ENCODE measurements at regions not wholly inside any gene's neighbourhood (a gene's known extent, or its start where the extent isn't known, plus 50 kb on each side); places are given as distances from the start of the nearest gene placed in this dataset.
"Not testable (repeated sequence)": the region's sequence is repeated elsewhere in the genome, so short reads cannot be mapped to it uniquely, and the experiment has no call there.

DNA sequence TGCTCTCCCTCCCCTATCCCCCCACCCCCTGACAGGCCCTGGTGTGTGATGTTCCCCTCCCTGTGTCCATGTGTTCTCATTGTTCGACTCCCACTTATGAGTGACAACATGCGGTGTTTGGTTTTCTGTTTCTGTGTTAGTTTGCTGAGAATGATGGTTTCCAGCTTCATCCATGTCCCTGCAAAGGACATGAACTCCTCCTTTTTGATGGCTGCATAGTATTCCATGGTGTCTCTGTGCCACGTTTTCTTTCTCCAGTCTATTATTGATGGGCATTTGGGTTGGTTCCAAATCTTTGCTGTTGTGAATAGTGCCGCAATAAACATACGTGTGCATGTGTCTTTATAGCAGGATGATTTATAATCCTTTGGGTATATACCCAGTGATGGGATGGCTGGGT lies 121.8 kb upstream of the SHOX start:
- not testable (repeated sequence) for H3K36me3 Mint-ChIP-seq, H3K4me3 Mint-ChIP-seq, H3K27ac Mint-ChIP-seq, H3K4me1 Mint-ChIP-seq, H3K27me3 Mint-ChIP-seq, H3K9me3 Mint-ChIP-seq

DNA sequence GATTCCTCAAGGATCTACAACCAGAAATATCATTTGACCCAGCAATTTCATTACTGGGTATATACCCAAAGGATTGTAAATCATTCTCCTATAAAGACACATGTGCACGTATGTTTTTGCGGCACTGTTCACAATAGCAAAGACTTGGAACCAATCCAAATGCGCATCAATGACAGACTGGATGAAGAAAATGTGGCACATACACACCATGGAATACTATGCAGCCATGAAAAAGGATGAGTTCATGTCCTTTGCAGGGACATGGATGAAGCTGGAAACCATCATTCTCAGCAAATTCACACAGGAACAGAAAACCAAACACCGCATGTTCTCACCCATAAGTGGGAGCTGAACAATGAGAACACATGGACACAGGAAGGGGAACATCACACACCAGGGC lies 119.5 kb upstream of the SHOX start:
- H3K27me3 Mint-ChIP-seq, H3K36me3 Mint-ChIP-seq, H3K4me3 Mint-ChIP-seq, H3K27ac Mint-ChIP-seq, H3K4me1 Mint-ChIP-seq, H3K9me3 Mint-ChIP-seq: not testable (repeated sequence)

DNA sequence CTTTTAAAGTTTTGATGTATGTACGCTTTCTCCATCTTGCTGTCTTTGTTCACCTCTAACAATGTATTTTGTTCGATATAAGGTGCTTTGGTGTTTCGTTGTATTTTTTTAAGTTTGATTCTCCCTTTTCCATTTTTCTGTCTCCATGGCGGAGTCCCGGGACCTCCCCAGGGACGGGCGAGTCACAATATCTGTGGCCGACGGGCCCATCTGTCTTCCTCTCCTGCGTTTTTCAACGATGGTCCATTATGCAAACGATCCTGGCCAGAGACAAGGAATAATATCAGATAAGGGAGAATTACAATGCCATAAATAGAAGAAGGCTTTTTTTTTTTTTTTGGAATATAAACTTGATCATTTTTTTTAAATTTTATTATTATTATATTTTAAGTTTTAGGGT lies 112.3 kb upstream of the SHOX start:
- Mint-ChIP-seq H3K36me3 (peaks cover 2% of the 10 kb centered on the region), H3K27ac (no peak overlapping the region), H3K4me3 (no peak overlapping the region), H3K9me3 (no peaks in the 10 kb centered on the region), H3K27me3 (peaks cover 17% of the 10 kb centered on the region), H3K4me1 (no peaks in the 10 kb centered on the region)

DNA sequence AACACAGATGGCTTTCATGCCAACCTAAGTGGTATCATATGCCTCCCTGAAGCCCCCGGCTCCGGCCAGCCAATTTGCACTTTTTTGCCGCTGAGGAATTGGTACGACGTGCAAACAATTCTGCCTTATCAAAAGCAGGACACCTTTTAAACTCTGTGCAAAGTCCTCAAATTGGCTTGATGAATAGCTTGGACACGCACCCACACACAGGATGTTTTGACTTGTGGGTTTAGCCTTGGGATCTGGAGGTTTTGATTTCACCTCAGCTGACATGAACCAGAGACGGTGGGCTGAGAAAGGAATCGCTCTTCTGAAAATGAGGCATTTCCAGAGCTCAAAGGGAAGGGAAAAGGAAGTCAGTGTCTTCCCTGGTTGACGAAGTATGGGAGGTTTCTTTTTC lies 110.8 kb upstream of the SHOX start:
- peaks cover 2% of the 10 kb centered on the region for H3K36me3 Mint-ChIP-seq
- H3K27ac Mint-ChIP-seq, result no peak overlapping the region
- H3K4me1 Mint-ChIP-seq, result no peaks in the 10 kb centered on the region
- H3K27me3 Mint-ChIP-seq, result peaks cover 17% of the 10 kb centered on the region
- H3K4me3 Mint-ChIP-seq, result no peak overlapping the region
- H3K9me3 Mint-ChIP-seq, result no peaks in the 10 kb centered on the region

DNA sequence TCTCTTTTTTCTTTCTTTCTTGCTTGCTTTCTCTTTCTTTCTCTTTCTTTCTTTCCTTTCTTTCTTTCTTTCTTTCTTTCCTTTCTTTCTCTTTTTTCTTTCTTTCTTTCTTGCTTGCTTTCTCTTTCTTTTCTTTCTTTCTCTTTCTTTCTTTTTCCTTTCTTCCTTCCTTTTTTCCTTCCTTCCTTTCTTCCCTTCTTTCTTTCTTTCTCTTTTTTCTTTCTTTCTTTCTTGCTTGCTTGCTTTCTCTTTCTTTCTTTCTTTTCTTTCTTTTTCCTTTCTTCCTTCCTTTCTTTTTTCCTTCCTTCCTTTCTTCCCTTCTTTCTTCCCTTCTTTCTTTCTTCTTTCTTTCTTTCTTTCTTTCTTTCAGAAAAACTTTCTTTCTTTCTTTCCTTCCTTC lies 108.1 kb upstream of the SHOX start:
- Mint-ChIP-seq H3K4me3 (no peak overlapping the region), H3K27me3 (peaks cover 7% of the 10 kb centered on the region), H3K36me3 (peaks cover 2% of the 10 kb centered on the region), H3K9me3 (no peaks in the 10 kb centered on the region), H3K4me1 (no peaks in the 10 kb centered on the region), H3K27ac (peak overlapping the region; percentile 70)

DNA sequence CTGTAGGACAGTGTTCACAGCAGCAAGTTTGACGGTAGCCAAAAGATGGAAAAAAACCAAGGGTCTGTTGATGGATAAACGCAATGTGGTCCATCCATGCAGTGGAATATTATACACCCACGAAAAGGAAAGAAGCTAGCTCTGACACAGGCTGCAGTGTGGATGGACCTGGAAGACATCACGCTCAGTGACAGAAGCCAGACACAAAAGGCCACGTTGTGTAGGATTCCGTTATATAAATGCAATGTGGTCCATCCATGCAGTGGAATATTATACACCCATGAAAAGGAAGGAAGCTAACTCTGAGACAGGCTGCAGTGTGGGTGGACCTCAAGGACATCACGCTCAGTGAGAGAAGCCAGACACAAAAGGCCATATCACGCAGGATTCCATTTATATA lies 105.5 kb upstream of the SHOX start:
- Mint-ChIP-seq H3K36me3 (peaks cover 2% of the 10 kb centered on the region), H3K9me3 (no peaks in the 10 kb centered on the region), H3K27me3 (no peaks in the 10 kb centered on the region)

DNA sequence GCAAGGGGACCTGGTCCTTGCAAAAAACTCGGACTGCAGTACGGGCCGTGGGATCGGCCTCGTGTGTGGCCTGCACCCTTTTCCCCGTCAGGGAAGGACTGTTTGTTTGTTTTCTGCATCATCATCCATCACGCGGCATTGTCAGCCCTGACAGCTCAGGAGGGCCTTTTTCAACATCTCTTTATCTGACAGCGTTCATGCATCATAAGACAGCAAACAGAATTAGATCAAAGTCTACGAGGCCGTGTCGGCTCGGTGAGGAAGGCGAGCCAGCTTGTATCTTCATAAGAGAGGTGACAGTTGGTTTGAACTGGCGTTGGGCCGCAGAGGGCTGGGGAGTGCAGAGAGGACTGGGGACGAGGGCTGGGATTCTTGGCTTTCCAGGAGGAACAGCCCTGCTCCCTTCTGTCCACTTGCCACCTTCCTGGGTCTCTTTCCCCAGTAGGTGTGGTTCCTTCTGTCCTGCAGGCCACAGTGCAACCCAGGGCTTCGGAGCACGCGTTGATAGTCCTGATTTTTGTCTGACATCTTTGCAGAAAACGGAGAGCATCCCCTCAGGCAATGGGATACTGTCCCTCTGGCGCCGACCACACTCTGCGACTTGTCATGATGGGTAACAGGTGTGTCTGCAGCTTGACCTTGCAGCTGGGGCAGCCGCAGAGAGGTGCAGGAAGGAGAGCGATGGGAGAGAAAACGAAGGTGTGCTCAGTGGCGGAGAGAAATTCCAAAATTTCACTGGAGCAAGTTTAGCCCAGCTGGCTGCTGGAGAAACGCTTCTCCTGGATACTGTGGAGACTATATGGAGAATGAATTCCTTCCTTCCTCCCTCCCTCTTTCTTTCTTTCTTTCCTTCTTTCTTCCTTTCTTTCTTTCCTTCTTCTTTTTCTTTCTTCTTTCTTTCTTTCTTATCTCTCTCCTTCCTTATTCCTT lies 104.0 kb upstream of the SHOX start:
- H3K4me3 Mint-ChIP-seq, result no peak overlapping the region
- H3K27ac Mint-ChIP-seq, result no peak overlapping the region
- no peaks in the 10 kb centered on the region for H3K9me3 Mint-ChIP-seq
- no peaks in the 10 kb centered on the region for H3K4me1 Mint-ChIP-seq
- no peaks in the 10 kb centered on the region for H3K27me3 Mint-ChIP-seq
- H3K36me3 Mint-ChIP-seq, result peaks cover 2% of the 10 kb centered on the region

More for the DNA sequence above, 105.5 kb upstream of the SHOX start:
- Mint-ChIP-seq H3K27ac (no peak overlapping the region), H3K4me1 (no peaks in the 10 kb centered on the region), H3K4me3 (no peak overlapping the region)

DNA sequence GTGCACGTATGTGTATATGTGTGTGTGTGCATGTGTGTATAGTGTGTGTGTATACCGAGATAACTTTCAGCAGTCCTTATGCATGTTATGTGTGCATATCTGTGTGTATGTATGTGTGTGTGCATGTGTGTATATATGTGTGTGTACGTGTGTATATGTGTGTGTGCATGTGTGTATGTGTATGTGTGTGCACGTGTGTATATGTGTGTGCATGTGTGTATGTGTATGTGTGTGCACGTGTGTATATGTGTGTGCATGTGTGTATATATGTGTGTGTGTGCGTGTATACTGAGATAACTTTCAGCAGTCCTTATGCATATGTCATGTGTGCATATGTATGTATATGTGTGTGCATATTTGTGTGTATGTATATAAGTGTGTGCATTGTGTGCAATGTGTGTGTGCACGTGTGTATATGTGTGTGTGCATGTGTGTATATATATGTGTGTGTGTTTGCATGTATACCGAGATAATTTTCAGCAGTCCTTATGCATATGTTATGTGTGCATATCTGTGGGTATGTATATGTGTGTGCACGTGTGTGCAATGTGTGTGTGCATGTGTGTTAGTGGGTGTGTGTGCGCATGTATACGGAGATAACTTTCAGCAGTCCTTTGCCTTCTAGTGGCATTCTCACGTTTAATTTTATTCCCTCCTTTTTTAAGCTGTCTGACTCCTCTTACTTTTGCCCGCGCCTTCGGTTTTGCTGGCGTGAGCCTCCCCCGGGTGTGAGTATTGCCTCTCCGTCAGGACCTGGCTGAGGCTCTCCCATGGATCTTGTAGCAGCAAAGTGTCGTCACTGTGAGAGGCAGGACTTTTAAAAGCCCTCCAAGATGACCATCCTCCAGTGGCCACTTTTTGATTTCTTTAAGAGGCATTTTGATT lies 99.6 kb upstream of the SHOX start:
- no peaks in the 10 kb centered on the region for H3K36me3 Mint-ChIP-seq
- H3K9me3 Mint-ChIP-seq, result no peaks in the 10 kb centered on the region
- no peaks in the 10 kb centered on the region for H3K4me1 Mint-ChIP-seq
- H3K27ac Mint-ChIP-seq, result no peak overlapping the region
- no peak overlapping the region for H3K4me3 Mint-ChIP-seq
- no peaks in the 10 kb centered on the region for H3K27me3 Mint-ChIP-seq

DNA sequence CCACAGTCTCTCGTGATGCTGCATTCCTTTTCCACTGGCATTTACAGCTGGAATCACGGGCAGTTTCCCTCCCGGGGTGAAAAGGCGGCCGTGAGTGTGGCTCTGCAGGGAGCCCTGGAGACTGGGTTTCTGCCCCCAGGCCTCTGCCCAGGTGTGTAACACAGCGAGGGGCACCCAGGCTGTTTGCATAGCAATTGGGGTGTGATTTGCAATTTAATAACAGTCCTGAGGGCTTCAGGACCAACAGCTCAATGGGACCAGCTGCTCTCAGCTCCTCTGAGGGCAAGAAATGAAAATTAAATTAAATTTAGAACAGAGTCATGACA lies 99.0 kb upstream of the SHOX start:
- no peaks in the 10 kb centered on the region for H3K4me1 Mint-ChIP-seq
- no peaks in the 10 kb centered on the region for H3K36me3 Mint-ChIP-seq

DNA sequence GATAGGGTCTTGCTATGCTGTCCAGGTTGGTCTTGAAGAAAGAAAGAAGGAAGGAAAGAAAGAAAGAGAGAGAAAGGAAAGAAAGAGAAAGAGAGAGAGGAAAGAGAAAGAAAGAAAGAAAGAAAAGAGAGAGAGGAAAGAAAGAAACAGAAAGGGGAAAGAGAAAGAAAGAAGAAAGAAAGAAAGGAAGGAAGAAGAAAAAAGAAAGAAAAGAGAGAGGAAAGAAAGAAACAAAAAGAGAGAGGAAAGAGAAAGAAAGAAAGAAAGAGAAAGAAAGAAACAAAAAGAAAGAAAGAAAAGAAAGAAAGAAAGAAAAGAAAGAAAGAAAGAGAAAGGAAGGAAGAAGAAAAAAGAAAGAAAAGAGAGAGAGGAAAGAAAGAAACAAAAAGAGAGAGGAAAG lies 95.8 kb upstream of the SHOX start:
- Mint-ChIP-seq H3K9me3 (no peaks in the 10 kb centered on the region), H3K36me3 (no peaks in the 10 kb centered on the region), H3K27me3 (no peaks in the 10 kb centered on the region), H3K27ac (no peak overlapping the region), H3K4me1 (no peaks in the 10 kb centered on the region), H3K4me3 (no peak overlapping the region)

More for the DNA sequence above, 99.0 kb upstream of the SHOX start:
- Mint-ChIP-seq H3K9me3 (no peaks in the 10 kb centered on the region), H3K4me3 (no peak overlapping the region), H3K27ac (no peak overlapping the region), H3K27me3 (no peaks in the 10 kb centered on the region)

DNA sequence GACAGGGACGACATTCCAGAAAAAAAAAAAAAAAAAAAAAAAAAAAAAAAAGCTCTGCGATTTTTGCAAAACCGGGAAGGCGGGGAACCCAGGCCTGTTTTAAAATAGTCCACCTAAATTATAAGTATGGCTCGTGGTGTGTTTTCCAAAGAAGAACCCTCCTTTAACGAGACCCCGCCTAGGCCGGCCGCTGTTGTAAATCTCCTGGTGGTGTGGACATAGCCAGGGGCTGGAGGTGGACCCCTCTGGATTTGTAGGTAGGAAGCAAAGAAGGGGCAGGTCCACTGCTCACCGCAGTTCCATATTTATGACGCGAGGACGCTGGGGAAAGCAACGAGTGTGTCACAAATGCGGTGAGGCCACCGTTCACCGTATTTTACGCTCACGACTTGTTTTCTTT lies 94.0 kb upstream of the SHOX start:
- H3K27ac Mint-ChIP-seq, result no peak overlapping the region
- no peaks in the 10 kb centered on the region for H3K36me3 Mint-ChIP-seq
- no peak overlapping the region for H3K4me3 Mint-ChIP-seq
- no peaks in the 10 kb centered on the region for H3K27me3 Mint-ChIP-seq
- H3K4me1 Mint-ChIP-seq, result no peaks in the 10 kb centered on the region
- peaks cover 3% of the 10 kb centered on the region for H3K9me3 Mint-ChIP-seq

DNA sequence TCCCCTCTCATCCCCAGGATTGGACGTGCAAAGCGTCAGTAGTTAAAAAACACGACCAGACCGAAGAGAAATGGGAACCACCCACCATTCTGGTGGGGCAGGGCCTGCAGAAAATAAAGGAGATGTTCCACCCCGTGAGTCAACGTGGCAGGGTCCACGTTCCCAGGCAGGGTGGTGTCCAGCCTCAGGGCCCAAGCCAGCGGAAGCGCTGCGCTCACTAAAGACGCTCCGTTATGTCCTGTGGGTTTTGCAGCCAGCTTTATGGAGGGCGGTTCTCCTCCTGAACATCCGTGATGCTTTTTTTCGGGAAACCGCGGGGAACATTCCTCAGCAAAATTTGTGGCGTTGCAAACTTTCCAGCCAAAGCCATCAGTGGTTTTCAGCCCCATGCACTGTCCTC lies 93.4 kb upstream of the SHOX start:
- no peak overlapping the region for H3K4me3 Mint-ChIP-seq
- H3K9me3 Mint-ChIP-seq, result peaks cover 4% of the 10 kb centered on the region
- no peaks in the 10 kb centered on the region for H3K36me3 Mint-ChIP-seq

DNA sequence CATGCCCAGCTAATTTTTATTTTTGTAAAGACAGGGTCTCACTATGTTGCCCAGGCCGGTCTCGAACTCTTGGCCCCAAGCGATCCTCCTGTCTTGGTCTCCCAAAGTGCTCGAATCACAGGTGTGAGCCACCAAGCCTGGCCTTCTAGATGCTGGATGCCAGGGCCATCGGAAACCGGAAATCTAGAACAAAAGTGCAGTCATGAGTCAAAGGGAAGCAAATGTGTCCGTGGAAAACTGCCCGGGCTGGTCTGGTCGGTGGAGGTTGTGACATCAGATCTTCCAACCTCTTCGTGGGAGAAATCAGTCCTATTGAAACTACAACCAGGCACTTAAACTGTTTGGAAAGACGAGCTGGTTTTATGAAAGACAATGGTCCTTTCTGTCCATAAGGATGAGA lies 92.3 kb upstream of the SHOX start:
- H3K36me3 Mint-ChIP-seq, result no peaks in the 10 kb centered on the region
- no peak overlapping the region for H3K4me3 Mint-ChIP-seq
- peaks cover 4% of the 10 kb centered on the region for H3K9me3 Mint-ChIP-seq
- H3K4me1 Mint-ChIP-seq, result no peaks in the 10 kb centered on the region
- H3K27ac Mint-ChIP-seq, result no peak overlapping the region
- H3K27me3 Mint-ChIP-seq, result no peaks in the 10 kb centered on the region

More for the DNA sequence above, 93.4 kb upstream of the SHOX start:
- Mint-ChIP-seq H3K27ac (no peak overlapping the region), H3K4me1 (no peaks in the 10 kb centered on the region), H3K27me3 (no peaks in the 10 kb centered on the region)

DNA sequence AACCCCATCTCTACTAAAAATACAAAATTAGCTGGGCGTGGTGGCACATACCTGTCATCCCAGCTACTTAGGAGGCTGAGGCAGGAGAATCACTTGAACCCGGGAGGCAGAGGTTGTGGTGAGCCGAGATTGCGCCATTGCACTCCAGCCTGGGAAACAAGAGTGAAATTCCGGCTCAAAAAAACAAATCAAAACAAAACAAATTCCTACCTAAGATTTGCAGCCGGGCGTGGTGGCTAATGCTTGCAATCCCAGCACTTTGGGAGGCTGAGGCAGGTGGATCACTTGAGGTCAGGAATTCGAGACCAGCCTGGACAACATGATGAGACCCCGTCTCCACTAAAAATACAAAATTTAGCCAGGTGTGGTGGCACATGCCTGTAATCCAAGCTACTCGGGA lies 89.6 kb upstream of the SHOX start:
- H3K4me3 Mint-ChIP-seq, H3K4me1 Mint-ChIP-seq, H3K27me3 Mint-ChIP-seq, H3K9me3 Mint-ChIP-seq, H3K27ac Mint-ChIP-seq, H3K36me3 Mint-ChIP-seq: not testable (repeated sequence)

DNA sequence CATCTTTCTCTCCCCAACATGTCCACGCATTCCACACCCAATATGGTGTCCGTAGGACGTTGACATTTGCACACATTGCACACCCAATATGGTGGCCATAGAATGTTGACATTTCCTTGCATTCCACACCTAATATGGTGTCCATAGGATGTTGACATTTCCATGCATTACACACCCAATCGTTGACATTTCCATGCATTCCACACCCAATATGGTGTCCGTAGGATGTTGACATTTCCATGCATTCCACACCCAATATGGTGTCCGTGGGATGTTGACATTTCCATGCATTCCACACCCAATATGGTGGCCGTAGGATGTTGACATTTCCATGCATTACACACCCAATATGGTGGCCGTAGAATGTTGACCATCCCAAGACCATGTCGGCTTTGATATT lies 88.4 kb upstream of the SHOX start:
- H3K27ac Mint-ChIP-seq, result no peak overlapping the region
- no peaks in the 10 kb centered on the region for H3K27me3 Mint-ChIP-seq
- no peaks in the 10 kb centered on the region for H3K36me3 Mint-ChIP-seq
- no peaks in the 10 kb centered on the region for H3K4me1 Mint-ChIP-seq
- H3K9me3 Mint-ChIP-seq, result peaks cover 4% of the 10 kb centered on the region
- H3K4me3 Mint-ChIP-seq, result no peak overlapping the region

DNA sequence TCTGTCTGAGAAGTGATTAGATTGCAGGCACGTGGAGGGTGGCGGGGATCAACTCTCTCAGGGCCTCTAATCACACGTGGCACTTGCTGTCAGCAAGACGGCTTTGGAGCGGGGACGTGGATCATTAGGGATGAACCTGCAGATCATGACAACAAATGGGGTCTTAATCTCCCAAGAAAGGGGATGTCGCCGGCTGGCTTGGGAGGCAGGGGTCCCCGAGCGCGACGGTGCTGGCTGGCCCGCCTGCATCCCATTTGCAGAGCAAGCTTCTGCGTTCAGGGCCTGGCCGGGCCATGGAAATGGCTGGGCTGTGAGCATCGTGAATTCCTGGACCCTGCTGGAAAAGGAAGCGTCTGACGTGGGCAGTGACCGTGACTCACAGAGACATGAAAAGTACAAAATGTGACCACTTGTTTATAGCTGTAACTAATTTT lies 85.1 kb upstream of the SHOX start:
- H3K9me3 Mint-ChIP-seq, result peaks cover 13% of the 10 kb centered on the region
- H3K27ac Mint-ChIP-seq, result no peak overlapping the region
- no peaks in the 10 kb centered on the region for H3K4me1 Mint-ChIP-seq
- H3K27me3 Mint-ChIP-seq, result no peaks in the 10 kb centered on the region
- no peak overlapping the region for H3K4me3 Mint-ChIP-seq
- H3K36me3 Mint-ChIP-seq, result no peaks in the 10 kb centered on the region

Measured in activated naive CD4-positive, alpha-beta T cell treated with anti-CD3 and anti-CD28 coated beads, Interleukin-2, amount 50 U/mL, for 24 hours (primary cell).